ENCODE measurements at regions not wholly inside any gene's neighbourhood (a gene's known extent, or its start where the extent isn't known, plus 50 kb on each side); places are given as distances from the start of the nearest gene placed in this dataset.

- TF ChIP-seq JUND (IDR thresholded peaks at IDR 0.05; ENCODE audit: low read length) (no peak), GABPA (IDR thresholded peaks at IDR 0.05; ENCODE audit: borderline replicate concordance, insufficient read depth, low read length) (no peak), CTCF (IDR thresholded peaks at IDR 0.05; ENCODE audit: control extremely low read depth in 1 of 3, insufficient read depth in 1 of 3, low read depth in 1 of 3, low read length in 3 of 3) (no peak), GTF2F1 (IDR thresholded peaks at IDR 0.05; ENCODE audit: borderline replicate concordance, low read depth, low read length) (no peak), EP300 (IDR thresholded peaks at IDR 0.05; ENCODE audit: borderline replicate concordance in 1 of 2, low read depth in 2 of 2, low read length in 2 of 2) (no peak), POLR2A (IDR thresholded peaks at IDR 0.05; ENCODE audit: control extremely low read depth in 1 of 2, low read depth in 2 of 2, low read length in 2 of 2) (no peak), KDM1A (IDR thresholded peaks at IDR 0.05; ENCODE audit: borderline replicate concordance, low read length) (no peak), POLR2AphosphoS5 (IDR thresholded peaks at IDR 0.05; ENCODE audit: low read depth, low read length) (no peak), SP1 (IDR thresholded peaks at IDR 0.05; ENCODE audit: low read depth, low read length) (no peak), CHD1 (IDR thresholded peaks at IDR 0.05; ENCODE audit: low read depth, low read length) (no peak), EZH2 (IDR thresholded peaks at IDR 0.05; ENCODE audit: low read depth, low read length, severe bottlenecking) (no peak), BRCA1 (IDR thresholded peaks at IDR 0.05; ENCODE audit: low read depth, low read length) (no peak), ASH2L (IDR thresholded peaks at IDR 0.05; ENCODE audit: low read length) (no peak)
- TF ChIP-seq, protein P1, sequence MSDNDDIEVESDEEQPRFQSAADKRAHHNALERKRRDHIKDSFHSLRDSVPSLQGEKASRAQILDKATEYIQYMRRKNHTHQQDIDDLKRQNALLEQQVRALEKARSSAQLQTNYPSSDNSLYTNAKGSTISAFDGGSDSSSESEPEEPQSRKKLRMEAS (IDR thresholded peaks at IDR 0.05), result no peak
These were observed 771.0 kb downstream of the EFNB2 start for GRCh38 chr13:105764486-105764885.
